WERI-Rb-1 (cell line): ENCODE measurements at regions not wholly inside any gene's neighbourhood (a gene's known extent, or its start where the extent isn't known, plus 50 kb on each side); places are given as distances from the start of the nearest gene placed in this dataset.

Experiments
- DNase-seq: peaks from one replicate; pipeline ENCODE4 v3.0.0-alpha.2; 2020
- H3K27ac ChIP-seq: fragments of 250-450 bp; sonication (Bioruptor Pico); 2 replicates; pipeline ENCODE4 v1.5.1; 2020; ENCODE audit warnings: mild to moderate bottlenecking, moderate library complexity
- H3K27me3 ChIP-seq: fragments of 250-450 bp; sonication (Bioruptor Pico); 2 replicates; pipeline ENCODE4 v1.5.1; 2021; ENCODE audit warnings: mild to moderate bottlenecking, low read depth, moderate library complexity; ENCODE audit not compliant: insufficient read depth, severe bottlenecking
- H3K36me3 ChIP-seq: fragments of 250-450 bp; sonication (Bioruptor Pico); 2 replicates; pipeline ENCODE4 v1.5.1; 2020; ENCODE audit warnings: mild to moderate bottlenecking, moderate library complexity
- H3K4me3 ChIP-seq: 2 replicates; pipeline ENCODE4 v1.5.1; 2011; ENCODE audit warnings: low read depth, mild to moderate bottlenecking, control low read depth, low read length
- H3K9me3 ChIP-seq: fragments of 250-450 bp; sonication (Bioruptor Pico); 2 replicates; pipeline ENCODE4 v1.5.1; 2021; ENCODE audit warnings: mild to moderate bottlenecking, moderate library complexity; ENCODE audit not compliant: severe bottlenecking
- CTCF ChIP-seq: IDR thresholded peaks from 2 replicates; pipeline ENCODE4 v1.5.1; 2011; ENCODE audit warnings: low read depth, mild to moderate bottlenecking, control low read depth, inconsistent platforms, low read length

- Histone ChIP-seq H3K27ac (no peak overlapping the region), H3K36me3 (no peaks in the 10 kb centered on the region), H3K27me3 (no peaks in the 10 kb centered on the region), H3K9me3 (no peaks in the 10 kb centered on the region), H3K4me3 (no peak overlapping the region)
- no peak for DNase-seq
- TF ChIP-seq CTCF, result no peak
These were observed 62.1 kb upstream of the NEBL start for GRCh38 chr10:20959242-20959641.

- Histone ChIP-seq H3K9me3 (no peaks in the 10 kb centered on the region), H3K4me3 (no peak overlapping the region), H3K27me3 (no peaks in the 10 kb centered on the region), H3K36me3 (no peaks in the 10 kb centered on the region), H3K27ac (no peak overlapping the region)
- no peak for DNase-seq
- no peak for TF ChIP-seq CTCF
These were observed 61.7 kb upstream of the NEBL start for GRCh38 chr10:20958764-20959163.

GRCh38 chr10:20958225-20958624 is 61.1 kb upstream of the NEBL start:
- Histone ChIP-seq H3K27me3 (no peaks in the 10 kb centered on the region), H3K9me3 (no peaks in the 10 kb centered on the region), H3K27ac (no peak overlapping the region), H3K4me3 (no peak overlapping the region), H3K36me3 (no peaks in the 10 kb centered on the region)
- TF ChIP-seq CTCF, result no peak
- DNase-seq, result no peak

GRCh38 chr10:20957744-20958143 is 60.6 kb upstream of the NEBL start:
- H3K27ac ChIP-seq, result no peak overlapping the region
- no peaks in the 10 kb centered on the region for H3K27me3 ChIP-seq
- no peak overlapping the region for H3K4me3 ChIP-seq
- no peak for TF ChIP-seq CTCF
- DNase-seq, result no peak
- no peaks in the 10 kb centered on the region for H3K9me3 ChIP-seq
- H3K36me3 ChIP-seq, result no peaks in the 10 kb centered on the region

- no peak for TF ChIP-seq CTCF
- H3K27ac ChIP-seq, result no peak overlapping the region
- H3K4me3 ChIP-seq, result no peak overlapping the region
These were observed 59.7 kb upstream of the NEBL start for GRCh38 chr10:20956843-20957242.

GRCh38 chr10:20955355-20955893 is 58.3 kb upstream of the NEBL start:
- H3K36me3 ChIP-seq, result no peaks in the 10 kb centered on the region
- TF ChIP-seq CTCF, result no peak
- H3K9me3 ChIP-seq, result no peaks in the 10 kb centered on the region

More at GRCh38 chr10:20956843-20957242, 59.7 kb upstream of the NEBL start:
- no peak for DNase-seq
- no peaks in the 10 kb centered on the region for H3K27me3 ChIP-seq
- H3K36me3 ChIP-seq, result no peaks in the 10 kb centered on the region
- no peaks in the 10 kb centered on the region for H3K9me3 ChIP-seq

More at GRCh38 chr10:20955355-20955893, 58.3 kb upstream of the NEBL start:
- no peak for DNase-seq
- Histone ChIP-seq H3K27me3 (no peaks in the 10 kb centered on the region), H3K27ac (no peak overlapping the region), H3K4me3 (no peak overlapping the region)
